Type B pancreatic cell (in vitro differentiated cells): ENCODE measurements at regions not wholly inside any gene's neighbourhood (a gene's known extent, or its start where the extent isn't known, plus 50 kb on each side); places are given as distances from the start of the nearest gene placed in this dataset.

Experiments used
- DNase-seq: peaks from one replicate; pipeline ENCODE4 v3.0.0; 2021; ENCODE audit warnings: mixed read lengths; ENCODE audit not compliant: unreplicated experiment; ENCODE audit errors: extremely low spot score
- H3K27ac Mint-ChIP-seq: 2 replicates; pipeline ENCODE4 v1.8.0; 2021; ENCODE audit warnings: mild to moderate bottlenecking, mixed read lengths
- H3K27me3 Mint-ChIP-seq: 2 replicates; pipeline ENCODE4 v1.8.0; 2021; ENCODE audit warnings: mixed read lengths
- H3K36me3 Mint-ChIP-seq: 2 replicates; pipeline ENCODE4 v1.8.0; 2021; ENCODE audit warnings: mixed read lengths
- H3K4me1 Mint-ChIP-seq: one replicate; pipeline ENCODE4 v1.8.0; 2021; ENCODE audit warnings: mixed read lengths; ENCODE audit not compliant: unreplicated experiment
- H3K4me3 Mint-ChIP-seq: 2 replicates; pipeline ENCODE4 v1.8.0; 2021; ENCODE audit warnings: mild to moderate bottlenecking, mixed read lengths
- H3K9me3 Mint-ChIP-seq: 2 replicates; pipeline ENCODE4 v1.8.0; 2021; ENCODE audit warnings: mixed read lengths
- CTCF ChIP-seq: fragments of 200-600 bp; sonication (generic); conservative IDR thresholded peaks from 2 replicates; pipeline ENCODE4 v1.5.0; 2021; ENCODE audit warnings: antibody characterized with exemption, mild to moderate bottlenecking

GRCh38 chr19:29325241-29325975 is 112.5 kb upstream of the UQCRFS1 start:
- H3K4me3 Mint-ChIP-seq = no peak overlapping the region
- peak; percentile 39 for DNase-seq
- no peaks in the 10 kb centered on the region for H3K36me3 Mint-ChIP-seq
- peaks cover 46% of the 10 kb centered on the region for H3K27me3 Mint-ChIP-seq
- H3K9me3 Mint-ChIP-seq = no peaks in the 10 kb centered on the region
- no peak for TF ChIP-seq CTCF
- no peaks in the 10 kb centered on the region for H3K4me1 Mint-ChIP-seq
- H3K27ac Mint-ChIP-seq = no peak overlapping the region

- Mint-ChIP-seq H3K27ac (no peak overlapping the region), H3K4me3 (no peak overlapping the region), H3K36me3 (no peaks in the 10 kb centered on the region), H3K9me3 (no peaks in the 10 kb centered on the region), H3K27me3 (peaks cover 38% of the 10 kb centered on the region), H3K4me1 (no peaks in the 10 kb centered on the region)
- TF ChIP-seq CTCF = no peak
- peak; percentile 32 for DNase-seq
Observed at GRCh38 chr19:29326351-29326750, 113.4 kb upstream of the UQCRFS1 start.

DNA sequence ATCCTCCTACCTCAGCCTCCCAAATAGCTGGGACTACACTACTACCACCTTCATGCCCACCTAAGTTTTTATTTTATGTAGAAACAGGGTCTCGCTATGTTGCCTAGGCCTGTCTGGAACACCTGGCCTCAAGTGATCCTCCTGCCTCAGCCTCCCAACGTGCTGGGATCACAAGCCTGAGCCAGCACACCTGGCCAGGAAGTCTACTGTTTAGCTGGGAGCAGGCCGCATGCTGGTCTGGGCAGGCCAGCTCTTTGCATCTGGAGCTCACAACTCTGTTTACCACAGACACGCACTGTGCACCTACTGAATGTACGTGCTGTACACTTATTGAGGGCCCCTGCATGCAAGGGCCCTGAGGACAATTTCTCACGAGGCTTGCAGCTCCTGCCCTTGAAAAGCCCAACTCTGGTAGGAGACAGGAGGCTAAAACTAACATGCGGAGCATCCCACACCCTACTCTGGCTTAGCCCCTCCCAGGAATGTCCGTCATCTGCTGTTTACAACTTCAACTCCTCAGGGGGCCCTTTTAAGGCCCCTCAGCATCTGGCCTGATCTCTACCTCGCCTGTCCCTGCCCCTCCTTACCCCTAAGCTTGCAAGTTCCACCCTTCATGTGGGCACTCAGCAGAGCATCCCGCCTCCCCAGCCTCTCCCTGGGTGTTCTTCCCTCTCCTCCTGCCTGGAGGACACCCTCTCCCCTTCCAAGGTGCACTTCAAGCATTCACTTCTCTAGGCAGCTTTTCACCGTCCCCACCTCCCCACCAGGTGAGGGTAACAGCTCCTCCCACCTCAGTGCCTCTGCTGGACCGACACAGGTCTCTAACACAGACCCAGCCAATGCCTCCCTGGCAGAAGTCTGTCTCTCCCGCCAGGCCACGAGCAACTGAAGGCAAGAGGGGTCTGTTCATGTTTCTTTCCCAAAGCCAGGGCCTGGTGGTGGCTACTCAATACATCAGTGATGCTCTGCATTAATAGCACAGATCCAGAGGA is 114.2 kb upstream of the UQCRFS1 start:
- H3K27ac Mint-ChIP-seq = no peak overlapping the region
- no peaks in the 10 kb centered on the region for H3K36me3 Mint-ChIP-seq
- no peaks in the 10 kb centered on the region for H3K4me1 Mint-ChIP-seq
- H3K27me3 Mint-ChIP-seq = peaks cover 36% of the 10 kb centered on the region
- no peaks in the 10 kb centered on the region for H3K9me3 Mint-ChIP-seq
- no peak for TF ChIP-seq CTCF
- peak; percentile 44 for DNase-seq
- no peak overlapping the region for H3K4me3 Mint-ChIP-seq

GRCh38 chr19:29328586-29328985 is 115.6 kb upstream of the UQCRFS1 start:
- Mint-ChIP-seq H3K27me3 (peaks cover 33% of the 10 kb centered on the region), H3K27ac (no peak overlapping the region), H3K9me3 (no peaks in the 10 kb centered on the region), H3K4me1 (no peaks in the 10 kb centered on the region), H3K4me3 (no peak overlapping the region), H3K36me3 (no peaks in the 10 kb centered on the region)
- DNase-seq = no peak
- no peak for TF ChIP-seq CTCF

- no peak for TF ChIP-seq CTCF
- Mint-ChIP-seq H3K36me3 (no peaks in the 10 kb centered on the region), H3K4me3 (no peak overlapping the region)
Observed at GRCh38 chr19:29329460-29330134, 116.6 kb upstream of the UQCRFS1 start.

More at GRCh38 chr19:29329460-29330134, 116.6 kb upstream of the UQCRFS1 start:
- no peak for DNase-seq
- Mint-ChIP-seq H3K27ac (no peak overlapping the region), H3K9me3 (no peaks in the 10 kb centered on the region), H3K27me3 (peaks cover 28% of the 10 kb centered on the region), H3K4me1 (no peaks in the 10 kb centered on the region)
